Progenitor cell of endocrine pancreas (in vitro differentiated cells): ENCODE measurements at regions not wholly inside any gene's neighbourhood (a gene's known extent, or its start where the extent isn't known, plus 50 kb on each side); places are given as distances from the start of the nearest gene placed in this dataset.

Source experiments
- DNase-seq: peaks from one replicate; pipeline ENCODE4 v3.0.0; 2021; ENCODE audit warnings: low spot score; ENCODE audit not compliant: unreplicated experiment
- H3K27ac Mint-ChIP-seq: 2 replicates; pipeline ENCODE4 v1.8.0; 2021; ENCODE audit warnings: mild to moderate bottlenecking, moderate library complexity, mixed read lengths
- H3K27me3 Mint-ChIP-seq: 2 replicates; pipeline ENCODE4 v1.8.0; 2021; ENCODE audit warnings: mixed read lengths
- H3K36me3 Mint-ChIP-seq: 2 replicates; pipeline ENCODE4 v1.8.0; 2022; ENCODE audit warnings: mixed read lengths; ENCODE audit not compliant: insufficient read depth
- H3K4me1 Mint-ChIP-seq: 2 replicates; pipeline ENCODE4 v1.8.0; 2021; ENCODE audit warnings: low read depth, mixed read lengths
- H3K4me3 Mint-ChIP-seq: 2 replicates; pipeline ENCODE4 v1.8.0; 2021; ENCODE audit warnings: low read depth, mild to moderate bottlenecking, moderate library complexity, mixed read lengths
- H3K9me3 Mint-ChIP-seq: 2 replicates; pipeline ENCODE4 v1.8.0; 2021; ENCODE audit warnings: low read depth, mixed read lengths
- TF ChIP-seq, protein P1 (sequence below): fragments of 200-600 bp; sonication (generic); IDR thresholded peaks from one replicate; pipeline ENCODE4 v1.5.0; 2021; ENCODE audit warnings: antibody characterized with exemption, mild to moderate bottlenecking; ENCODE audit not compliant: unreplicated experiment

DNA sequence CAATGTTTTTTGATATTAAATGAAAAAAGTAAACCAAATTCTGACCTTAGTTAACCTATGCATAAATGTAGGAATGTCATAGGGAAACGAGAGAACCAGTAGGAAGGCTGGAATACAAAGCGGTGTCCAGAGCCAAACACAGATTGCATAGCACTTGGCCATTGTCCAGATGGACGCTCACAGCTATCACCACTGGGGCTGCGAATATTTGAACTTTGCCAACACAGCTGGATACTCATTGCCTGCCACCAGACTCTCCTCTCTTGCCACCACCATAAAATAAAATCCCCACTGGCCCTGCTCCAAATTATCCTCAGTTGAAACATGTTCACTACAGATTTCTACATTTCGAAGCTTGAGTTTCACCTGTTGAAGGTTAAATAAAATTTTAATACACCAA is 159.3 kb upstream of the GULP1 start:
- no peak for DNase-seq
- H3K27me3 Mint-ChIP-seq: peaks cover 5% of the 10 kb centered on the region
- H3K4me1 Mint-ChIP-seq: peaks cover 3% of the 10 kb centered on the region
- H3K36me3 Mint-ChIP-seq: no peaks in the 10 kb centered on the region
- no peak overlapping the region for H3K27ac Mint-ChIP-seq
- TF ChIP-seq, protein P1, sequence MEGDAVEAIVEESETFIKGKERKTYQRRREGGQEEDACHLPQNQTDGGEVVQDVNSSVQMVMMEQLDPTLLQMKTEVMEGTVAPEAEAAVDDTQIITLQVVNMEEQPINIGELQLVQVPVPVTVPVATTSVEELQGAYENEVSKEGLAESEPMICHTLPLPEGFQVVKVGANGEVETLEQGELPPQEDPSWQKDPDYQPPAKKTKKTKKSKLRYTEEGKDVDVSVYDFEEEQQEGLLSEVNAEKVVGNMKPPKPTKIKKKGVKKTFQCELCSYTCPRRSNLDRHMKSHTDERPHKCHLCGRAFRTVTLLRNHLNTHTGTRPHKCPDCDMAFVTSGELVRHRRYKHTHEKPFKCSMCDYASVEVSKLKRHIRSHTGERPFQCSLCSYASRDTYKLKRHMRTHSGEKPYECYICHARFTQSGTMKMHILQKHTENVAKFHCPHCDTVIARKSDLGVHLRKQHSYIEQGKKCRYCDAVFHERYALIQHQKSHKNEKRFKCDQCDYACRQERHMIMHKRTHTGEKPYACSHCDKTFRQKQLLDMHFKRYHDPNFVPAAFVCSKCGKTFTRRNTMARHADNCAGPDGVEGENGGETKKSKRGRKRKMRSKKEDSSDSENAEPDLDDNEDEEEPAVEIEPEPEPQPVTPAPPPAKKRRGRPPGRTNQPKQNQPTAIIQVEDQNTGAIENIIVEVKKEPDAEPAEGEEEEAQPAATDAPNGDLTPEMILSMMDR: no peak
- no peak overlapping the region for H3K4me3 Mint-ChIP-seq
- H3K9me3 Mint-ChIP-seq: peaks cover 11% of the 10 kb centered on the region

DNA sequence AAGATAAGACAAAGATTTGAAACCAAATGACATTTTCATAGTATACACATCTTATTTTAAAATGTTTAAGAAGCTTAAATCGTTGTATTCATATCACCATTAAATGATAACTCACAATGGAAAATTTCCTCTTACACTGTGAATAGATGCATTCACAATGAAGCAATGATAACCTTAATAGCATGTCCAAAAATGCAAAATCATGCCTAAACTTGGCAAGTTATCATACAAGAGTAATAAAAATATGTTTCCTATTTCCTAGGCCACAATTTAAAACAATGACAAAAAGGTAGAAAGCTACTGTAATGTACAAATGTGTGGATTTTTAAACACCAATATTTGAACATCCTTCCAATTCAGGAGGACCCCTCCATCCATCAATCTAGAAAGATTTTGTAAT is 157.4 kb upstream of the GULP1 start:
- H3K27ac Mint-ChIP-seq: no peak overlapping the region

DNA sequence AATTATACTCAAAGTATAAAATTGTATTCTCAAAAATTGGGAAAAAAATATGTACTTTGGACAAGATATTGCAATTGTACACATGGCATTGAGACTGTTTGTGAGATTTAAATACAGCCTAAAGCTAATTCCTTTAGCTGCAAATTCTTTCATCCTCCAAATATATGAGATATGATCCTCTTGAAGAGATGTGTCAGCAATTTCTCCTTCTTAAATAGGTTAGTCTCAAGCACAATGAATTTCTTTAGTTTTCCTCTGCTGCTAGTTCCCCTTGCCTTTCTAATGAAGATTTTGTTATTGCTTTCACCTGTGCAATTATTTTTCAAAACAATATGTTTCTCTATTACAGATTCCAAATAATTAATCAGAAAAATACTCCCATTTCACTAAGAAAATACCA is 153.4 kb upstream of the GULP1 start:
- peaks cover 3% of the 10 kb centered on the region for H3K4me1 Mint-ChIP-seq
- TF ChIP-seq, protein P1: no peak
- no peak overlapping the region for H3K4me3 Mint-ChIP-seq
- H3K27ac Mint-ChIP-seq: no peak overlapping the region
- DNase-seq: no peak
- peaks cover 8% of the 10 kb centered on the region for H3K9me3 Mint-ChIP-seq
- H3K27me3 Mint-ChIP-seq: peaks cover 5% of the 10 kb centered on the region
- H3K36me3 Mint-ChIP-seq: no peaks in the 10 kb centered on the region

More for the DNA sequence above, 157.4 kb upstream of the GULP1 start:
- H3K4me1 Mint-ChIP-seq: peaks cover 3% of the 10 kb centered on the region
- H3K27me3 Mint-ChIP-seq: peaks cover 5% of the 10 kb centered on the region
- TF ChIP-seq, protein P1: no peak
- no peak for DNase-seq
- peaks cover 11% of the 10 kb centered on the region for H3K9me3 Mint-ChIP-seq
- no peaks in the 10 kb centered on the region for H3K36me3 Mint-ChIP-seq
- H3K4me3 Mint-ChIP-seq: no peak overlapping the region

DNA sequence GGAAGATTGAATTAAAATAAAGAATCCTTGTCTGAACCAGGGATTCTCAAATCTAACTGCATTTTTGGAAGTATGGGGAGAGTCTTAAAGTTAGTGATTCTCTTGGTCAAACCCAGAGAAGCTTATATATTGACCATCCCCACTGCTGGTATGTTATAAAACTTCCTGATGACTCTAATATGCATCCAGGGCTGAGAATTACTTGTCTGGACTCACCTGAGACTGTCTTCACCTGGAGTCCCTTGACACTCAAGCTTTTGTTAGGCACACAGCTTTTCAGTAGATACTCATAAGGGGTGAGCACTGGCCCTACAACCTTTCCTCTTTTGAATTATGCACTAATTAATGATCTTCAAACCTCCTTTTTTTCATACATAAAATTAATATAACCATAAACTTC is 149.6 kb upstream of the GULP1 start:
- TF ChIP-seq, protein P1: no peak
- Mint-ChIP-seq H3K27ac (no peak overlapping the region), H3K36me3 (no peaks in the 10 kb centered on the region), H3K9me3 (no peaks in the 10 kb centered on the region), H3K27me3 (no peaks in the 10 kb centered on the region), H3K4me1 (no peaks in the 10 kb centered on the region), H3K4me3 (no peak overlapping the region)
- no peak for DNase-seq

DNA sequence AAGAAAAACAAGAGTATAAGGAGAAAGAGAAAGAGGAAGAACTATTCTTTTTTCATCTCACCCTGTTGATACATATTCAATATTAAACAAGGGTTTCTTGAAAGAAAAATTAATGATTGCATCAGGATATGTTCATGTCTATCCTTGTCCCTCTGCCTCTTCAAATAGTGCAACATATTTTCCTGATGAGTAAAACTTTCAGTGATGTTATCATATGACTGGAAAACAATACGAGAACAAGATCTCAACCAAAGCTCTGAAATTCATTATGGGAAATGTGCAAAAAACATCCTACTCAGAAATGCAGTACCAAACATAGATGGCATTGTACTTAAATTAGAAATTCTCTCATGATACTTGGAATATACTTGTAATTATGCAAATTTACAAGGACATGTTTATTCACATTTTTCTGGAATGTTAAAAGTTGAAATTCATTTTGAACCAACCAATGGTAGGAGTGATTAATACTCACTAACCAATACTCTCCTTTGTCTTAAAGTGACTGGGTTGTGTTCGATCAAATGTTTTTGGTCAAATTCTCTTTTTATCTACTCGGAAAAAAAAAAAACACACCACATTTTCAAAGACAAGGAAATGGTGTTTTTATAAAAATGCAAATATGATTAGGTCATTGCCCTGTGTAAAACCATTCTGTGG is 148.9 kb upstream of the GULP1 start:
- H3K4me1 Mint-ChIP-seq: no peaks in the 10 kb centered on the region

More for the DNA sequence above, 148.9 kb upstream of the GULP1 start:
- H3K27me3 Mint-ChIP-seq: no peaks in the 10 kb centered on the region
- TF ChIP-seq, protein P1: no peak
- DNase-seq: no peak
- no peak overlapping the region for H3K27ac Mint-ChIP-seq
- H3K36me3 Mint-ChIP-seq: no peaks in the 10 kb centered on the region
- no peaks in the 10 kb centered on the region for H3K9me3 Mint-ChIP-seq
- no peak overlapping the region for H3K4me3 Mint-ChIP-seq
